CD14-positive monocyte (primary cell): ENCODE measurements at regions not wholly inside any gene's neighbourhood (a gene's known extent, or its start where the extent isn't known, plus 50 kb on each side); places are given as distances from the start of the nearest gene placed in this dataset.
A peak's percentile ranks its signal among the peaks of the same experiment; 100 is the strongest.

ENCODE experiments used
- DNase-seq, 3 donors: peaks; one replicate each; pipeline ENCODE4 v3.0.0-alpha.2; 2011 to 2022
- H2AFZ ChIP-seq: 2 replicates; pipeline ENCODE4 v1.6.0; 2012; ENCODE audit warnings: mild to moderate bottlenecking, low read depth, low read length, inconsistent platforms; ENCODE audit not compliant: insufficient read depth, poor library complexity, severe bottlenecking
- H3K27ac ChIP-seq, 2 donors: 1 replicate in 1 of 2; 2 replicates in 1 of 2; pipeline ENCODE4 v1.5.1; 2012 to 2013; ENCODE audit warnings: low read length in 2 of 2, control low read depth in 1 of 2, inconsistent platforms in 1 of 2, low read depth in 1 of 2, mild to moderate bottlenecking in 1 of 2
- H3K27me3 ChIP-seq, 2 donors: one replicate each; pipeline versions ENCODE4 v1.6.0 to v1.6.1; 2011 to 2013; ENCODE audit warnings: low read length in 2 of 2; ENCODE audit not compliant: control insufficient read depth in 2 of 2, insufficient read depth in 2 of 2
- H3K36me3 ChIP-seq, 2 donors: replicated peaks in 1 of 2; 1 replicate in 1 of 2; 2 replicates in 1 of 2; pipeline versions ENCODE4 v1.5.1 to v1.6.1; 2012 to 2013; ENCODE audit warnings: low read length in 2 of 2, control low read depth in 1 of 2, inconsistent platforms in 1 of 2, mild to moderate bottlenecking in 1 of 2; ENCODE audit not compliant: insufficient read depth in 2 of 2, control insufficient read depth in 1 of 2
- H3K4me1 ChIP-seq, 2 donors: 1 replicate in 1 of 2; 2 replicates in 1 of 2; pipeline versions ENCODE4 v1.5.1 to v1.6.1; 2012 to 2013; ENCODE audit warnings: low read length in 2 of 2, control low read depth in 1 of 2, inconsistent platforms in 1 of 2, mild to moderate bottlenecking in 1 of 2, moderate library complexity in 1 of 2; ENCODE audit not compliant: insufficient read depth in 2 of 2, control insufficient read depth in 1 of 2
- H3K4me2 ChIP-seq: replicated peaks from 2 replicates; pipeline ENCODE3; 2012; ENCODE audit warnings: low read length, moderate library complexity, mild to moderate bottlenecking; ENCODE audit not compliant: poor library complexity, severe bottlenecking; ENCODE audit errors: extremely low read depth
- H3K4me3 ChIP-seq, 3 experiments: fragments of 200-600 bp in 1 of 3; sonication (generic) in 1 of 3; replicated peaks in 1 of 3; 1 replicate in 2 of 3; 2 replicates in 1 of 3; pipeline ENCODE4 v1.5.1; 2011 to 2013; ENCODE audit warnings: low read length in 3 of 3, mild to moderate bottlenecking in 3 of 3, control low read depth in 2 of 3, low read depth in 2 of 3, inconsistent platforms in 1 of 3, moderate library complexity in 1 of 3
- H3K79me2 ChIP-seq: 2 replicates; pipeline ENCODE4 v1.6.0; 2012; ENCODE audit warnings: mild to moderate bottlenecking, control low read depth, inconsistent platforms, low read length, moderate library complexity; ENCODE audit not compliant: insufficient read depth
- H3K9ac ChIP-seq: 2 replicates; pipeline ENCODE4 v1.6.0; 2017; ENCODE audit warnings: low read length, mild to moderate bottlenecking; ENCODE audit not compliant: insufficient read depth, poor library complexity, severe bottlenecking
- H3K9me3 ChIP-seq, 2 donors: replicated peaks in 1 of 2; 1 replicate in 1 of 2; 2 replicates in 1 of 2; pipeline versions ENCODE4 v1.5.1 to v1.6.1; 2012 to 2013; ENCODE audit warnings: low read length in 2 of 2, control low read depth in 1 of 2; ENCODE audit not compliant: control insufficient read depth in 1 of 2, insufficient read depth in 1 of 2
- H4K20me1 ChIP-seq: 2 replicates; pipeline ENCODE4 v1.6.0; 2012; ENCODE audit warnings: mild to moderate bottlenecking, low read length, control low read depth, moderate library complexity; ENCODE audit not compliant: insufficient read depth
- H3K27ac Mint-ChIP-seq, 7 donors: one replicate each; pipeline ENCODE4 v1.8.0; 2020; ENCODE audit warnings: mild to moderate bottlenecking in 7 of 7, mixed read lengths in 7 of 7, moderate library complexity in 6 of 7, inconsistent platforms in 2 of 7
- H3K27me3 Mint-ChIP-seq, 3 donors: one replicate each; pipeline ENCODE4 v1.8.0; 2021 to 2022; ENCODE audit warnings: low read depth in 3 of 3, mild to moderate bottlenecking in 3 of 3, mixed read lengths in 3 of 3, moderate library complexity in 3 of 3, inconsistent platforms in 1 of 3
- H3K36me3 Mint-ChIP-seq, 2 donors: one replicate each; pipeline ENCODE4 v1.8.0; 2020; ENCODE audit warnings: mixed read lengths in 2 of 2, inconsistent platforms in 1 of 2, mild to moderate bottlenecking in 1 of 2
- H3K4me1 Mint-ChIP-seq: one replicate; pipeline ENCODE4 v1.8.0; 2020; ENCODE audit warnings: mild to moderate bottlenecking, mixed read lengths
- H3K4me3 Mint-ChIP-seq, 2 donors: one replicate each; pipeline ENCODE4 v1.8.0; 2020; ENCODE audit warnings: mild to moderate bottlenecking in 2 of 2, mixed read lengths in 2 of 2, moderate library complexity in 1 of 2
- H3K9me3 Mint-ChIP-seq, 7 donors: one replicate each; pipeline ENCODE4 v1.8.0; 2020 to 2022; ENCODE audit warnings: mixed read lengths in 7 of 7, mild to moderate bottlenecking in 6 of 7, moderate library complexity in 6 of 7, inconsistent platforms in 2 of 7
- CTCF ChIP-seq: fragments of 200-600 bp; IDR thresholded peaks from one replicate; pipeline ENCODE4 v1.8.0; 2022; ENCODE audit warnings: antibody characterized with exemption, mild to moderate bottlenecking
- WGBS: methylation state at CpG from one replicate; pipeline ENCODE4 v1.1.5; 2013; ENCODE audit warnings: missing lambda C conversion rate; ENCODE audit not compliant: insufficient coverage; 5-methylcytosine and 5-hydroxymethylcytosine counted together
- intact Hi-C, 2 donors: fragments of 100-400 bp; cut with micrococcal nuclease; formaldehyde crosslinking; loops; one replicate each; pipeline versions ENCODE4 v1.15.0 to v1.15.1; 2023

GRCh38 chr16:65954446-65954845, 412.0 kb upstream of the CDH5 start:
- no peaks in the 10 kb centered on the region for H3K9me3 Mint-ChIP-seq
- H3K27ac Mint-ChIP-seq, result no peak overlapping the region
- Histone ChIP-seq H3K79me2 (no peaks in the 10 kb centered on the region), H2AFZ (no peak overlapping the region), H3K27ac (no peak overlapping the region), H3K9ac (no peak overlapping the region), H3K4me2 (no peak overlapping the region), H3K4me1 (no peaks in the 10 kb centered on the region), H3K36me3 (no peaks in the 10 kb centered on the region), H3K27me3 (no peaks in the 10 kb centered on the region), H4K20me1 (no peaks in the 10 kb centered on the region), H3K9me3 (no peaks in the 10 kb centered on the region), H3K4me3 (no peak overlapping the region)
- no peaks in the 10 kb centered on the region for H3K4me1 Mint-ChIP-seq
- no peak for DNase-seq
- no CpG with 5 or more reads among the region's 2 CpGs for WGBS
- intact Hi-C loops, result no loop called here
- H3K27me3 Mint-ChIP-seq, result peaks cover 3 to 6% (median 3%) of the 10 kb centered on the region in 3 donors
- H3K4me3 Mint-ChIP-seq, result no peak overlapping the region
- no peak for TF ChIP-seq CTCF
- H3K36me3 Mint-ChIP-seq, result no peaks in the 10 kb centered on the region

- no peak overlapping the region for H3K27ac ChIP-seq
- no peak overlapping the region for H3K4me2 ChIP-seq
- no peaks in the 10 kb centered on the region for H3K36me3 ChIP-seq
- H3K79me2 ChIP-seq, result no peaks in the 10 kb centered on the region
- H3K4me1 ChIP-seq, result no peaks in the 10 kb centered on the region
- no peaks in the 10 kb centered on the region for H3K27me3 ChIP-seq
- H2AFZ ChIP-seq, result no peak overlapping the region
- TF ChIP-seq CTCF, result no peak
- WGBS, result 74% methylated on average over 2 of the region's 3 CpGs
- Mint-ChIP-seq H3K27me3 (peaks cover 0 to 7% (median 5%) of the 10 kb centered on the region in 3 donors), H3K4me1 (no peaks in the 10 kb centered on the region), H3K4me3 (no peak overlapping the region), H3K27ac (peak overlapping the region in 1 of 7 donors; percentile 12), H3K9me3 (peaks cover 0 to 1% (median 0%) of the 10 kb centered on the region in 7 donors), H3K36me3 (no peaks in the 10 kb centered on the region)
- H3K4me3 ChIP-seq, result no peak overlapping the region
- no peaks in the 10 kb centered on the region for H3K9me3 ChIP-seq
- DNase-seq, result no peak
- H4K20me1 ChIP-seq, result no peaks in the 10 kb centered on the region
- no peak overlapping the region for H3K9ac ChIP-seq
- intact Hi-C loops, result no loop called here
Measured at GRCh38 chr16:65950211-65950610, 416.3 kb upstream of the CDH5 start.
